Karpas-422 (cell line): ENCODE measurements at regions not wholly inside any gene's neighbourhood (a gene's known extent, or its start where the extent isn't known, plus 50 kb on each side); places are given as distances from the start of the nearest gene placed in this dataset.

Experiments
- DNase-seq: peaks from one replicate; pipeline ENCODE4 v3.0.0-alpha.2; 2015
- H2AFZ ChIP-seq: fragments of 200-600 bp; sonication (generic); 2 replicates; pipeline ENCODE4 v1.6.1; 2014; ENCODE audit warnings: antibody characterized with exemption, low read length, mixed read lengths
- H3K27ac ChIP-seq: fragments of 200-600 bp; sonication (generic); 2 replicates; pipeline ENCODE4 v1.5.1; 2014; ENCODE audit warnings: mild to moderate bottlenecking, low read length, moderate library complexity
- H3K27me3 ChIP-seq: fragments of 200-600 bp; sonication (generic); 2 replicates; pipeline ENCODE4 v1.6.1; 2014; ENCODE audit warnings: low read length, mixed read lengths
- H3K36me3 ChIP-seq: fragments of 200-600 bp; sonication (generic); 2 replicates; pipeline ENCODE4 v1.6.1; 2014; ENCODE audit warnings: low read length, mixed read lengths; ENCODE audit not compliant: insufficient read depth
- H3K4me1 ChIP-seq: fragments of 200-600 bp; sonication (generic); 2 replicates; pipeline ENCODE4 v1.6.1; 2014; ENCODE audit warnings: mild to moderate bottlenecking, low read length, mixed read lengths
- H3K4me2 ChIP-seq: fragments of 200-600 bp; sonication (generic); 2 replicates; pipeline ENCODE4 v1.6.1; 2014; ENCODE audit warnings: low read length, low read depth, mild to moderate bottlenecking; ENCODE audit not compliant: poor library complexity, severe bottlenecking
- H3K4me3 ChIP-seq: fragments of 200-600 bp; sonication (generic); 2 replicates; pipeline ENCODE4 v1.5.1; 2014; ENCODE audit warnings: mild to moderate bottlenecking, antibody characterized with exemption, low read length, mixed read lengths
- H3K79me2 ChIP-seq: fragments of 200-600 bp; sonication (generic); 2 replicates; pipeline ENCODE4 v1.6.1; 2014; ENCODE audit warnings: mild to moderate bottlenecking, low read length, mixed read lengths
- H3K9ac ChIP-seq: fragments of 200-600 bp; sonication (generic); 2 replicates; pipeline ENCODE4 v1.6.0; 2014; ENCODE audit warnings: low read length
- H3K9me2 ChIP-seq: fragments of 200-600 bp; sonication (generic), shearing (Covaris generic); replicated peaks from 2 replicates; pipeline ENCODE4 v1.6.0; 2014; ENCODE audit warnings: mild to moderate bottlenecking, low read length, moderate library complexity; ENCODE audit not compliant: insufficient read depth
- H3K9me3 ChIP-seq: fragments of 300-700, 200-600 bp; sonication (generic); 2 replicates; pipeline ENCODE4 v1.6.1; 2014; ENCODE audit warnings: low read length, mixed read lengths
- H4K20me1 ChIP-seq: fragments of 200-600 bp; sonication (generic); 2 replicates; pipeline ENCODE4 v1.6.1; 2014; ENCODE audit warnings: mild to moderate bottlenecking, antibody characterized with exemption, low read length, low read depth; ENCODE audit not compliant: insufficient read depth

DNA sequence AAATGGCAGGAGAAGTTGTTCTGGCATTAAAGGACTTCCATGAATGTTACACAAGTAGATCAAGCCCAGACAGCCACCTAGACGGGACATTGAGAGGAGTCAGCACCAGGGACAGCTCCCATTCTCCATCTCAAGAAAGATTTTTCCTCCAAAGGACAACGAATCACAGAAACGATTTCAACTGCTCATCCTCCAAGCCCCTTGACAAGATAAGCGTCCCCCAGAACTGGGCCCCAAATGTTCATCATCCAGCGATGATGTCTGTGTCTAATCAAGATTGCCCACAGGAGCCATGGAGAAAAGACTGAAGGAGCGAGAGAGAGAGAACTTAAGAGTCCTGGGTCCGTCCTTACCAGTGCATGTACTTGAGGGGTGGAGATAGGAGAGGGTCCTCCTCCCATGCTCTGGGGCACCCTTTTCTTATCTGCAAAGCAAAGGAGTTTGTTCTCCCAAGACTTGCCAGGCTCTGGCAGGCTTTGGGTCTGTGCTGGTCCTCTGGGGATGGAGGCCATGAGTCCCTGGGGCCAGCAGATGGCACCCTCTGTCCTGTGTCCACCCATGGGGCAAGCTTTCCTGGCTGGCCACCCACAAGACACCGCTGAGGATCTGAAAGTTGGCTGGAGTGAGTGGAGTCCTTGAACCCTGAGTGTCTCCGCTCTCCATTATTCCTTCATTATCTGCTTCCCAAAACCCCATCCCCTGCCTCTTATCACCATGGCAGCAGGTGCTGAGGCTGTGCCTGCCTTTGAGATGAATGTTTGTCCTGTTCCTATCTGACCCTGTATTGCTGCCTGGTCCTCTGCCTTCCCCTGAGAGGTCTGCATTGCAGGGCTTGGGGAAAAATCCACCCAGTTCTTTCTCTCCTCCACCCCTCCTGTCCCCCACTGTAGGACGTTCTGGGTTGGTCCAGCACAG is 164.6 kb downstream of the ACTL8 start:
- Histone ChIP-seq H3K4me2 (no peak overlapping the region), H2AFZ (no peak overlapping the region), H3K36me3 (no peaks in the 10 kb centered on the region), H3K9me2 (no peaks in the 10 kb centered on the region), H3K27ac (no peak overlapping the region), H3K27me3 (no peaks in the 10 kb centered on the region), H3K9ac (no peak overlapping the region), H4K20me1 (no peaks in the 10 kb centered on the region), H3K9me3 (no peaks in the 10 kb centered on the region), H3K4me3 (no peak overlapping the region), H3K79me2 (no peaks in the 10 kb centered on the region), H3K4me1 (no peaks in the 10 kb centered on the region)
- peak; percentile 74 for DNase-seq

- Histone ChIP-seq H3K9me2 (no peaks in the 10 kb centered on the region), H2AFZ (no peak overlapping the region), H3K4me2 (no peak overlapping the region), H3K4me3 (no peak overlapping the region), H3K9me3 (no peaks in the 10 kb centered on the region), H3K9ac (no peak overlapping the region), H3K27me3 (no peaks in the 10 kb centered on the region), H3K27ac (no peak overlapping the region), H3K4me1 (no peaks in the 10 kb centered on the region), H3K36me3 (no peaks in the 10 kb centered on the region), H3K79me2 (no peaks in the 10 kb centered on the region), H4K20me1 (no peaks in the 10 kb centered on the region)
- DNase-seq = no peak
Measured at GRCh38 chr1:17920881-17921640, 165.9 kb downstream of the ACTL8 start.

DNA sequence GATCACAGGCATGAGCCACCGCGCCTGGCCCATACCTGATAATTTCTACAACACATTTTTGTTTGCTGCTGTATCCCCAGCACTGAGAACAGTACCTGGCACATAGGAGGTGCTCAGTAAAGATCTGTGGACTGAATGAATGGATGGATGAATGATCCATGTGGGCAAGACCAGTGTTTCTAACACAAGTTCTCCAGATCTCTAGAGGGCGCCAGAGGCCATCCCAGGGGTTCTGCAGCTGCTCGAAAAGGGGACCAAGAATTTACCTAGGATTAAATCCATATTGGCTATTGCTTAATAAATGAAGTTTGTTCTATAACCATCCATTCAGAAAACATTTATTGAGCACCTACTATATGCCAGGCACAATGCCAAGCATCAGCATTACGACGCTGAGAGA is 167.7 kb downstream of the ACTL8 start:
- Histone ChIP-seq H3K27ac (no peak overlapping the region), H3K27me3 (no peaks in the 10 kb centered on the region), H3K4me2 (no peak overlapping the region), H3K9ac (no peak overlapping the region), H3K36me3 (no peaks in the 10 kb centered on the region), H4K20me1 (no peaks in the 10 kb centered on the region), H3K4me3 (no peak overlapping the region), H3K9me3 (no peaks in the 10 kb centered on the region), H2AFZ (no peak overlapping the region), H3K4me1 (no peaks in the 10 kb centered on the region), H3K9me2 (no peaks in the 10 kb centered on the region), H3K79me2 (no peaks in the 10 kb centered on the region)
- peak; percentile 80 for DNase-seq

DNA sequence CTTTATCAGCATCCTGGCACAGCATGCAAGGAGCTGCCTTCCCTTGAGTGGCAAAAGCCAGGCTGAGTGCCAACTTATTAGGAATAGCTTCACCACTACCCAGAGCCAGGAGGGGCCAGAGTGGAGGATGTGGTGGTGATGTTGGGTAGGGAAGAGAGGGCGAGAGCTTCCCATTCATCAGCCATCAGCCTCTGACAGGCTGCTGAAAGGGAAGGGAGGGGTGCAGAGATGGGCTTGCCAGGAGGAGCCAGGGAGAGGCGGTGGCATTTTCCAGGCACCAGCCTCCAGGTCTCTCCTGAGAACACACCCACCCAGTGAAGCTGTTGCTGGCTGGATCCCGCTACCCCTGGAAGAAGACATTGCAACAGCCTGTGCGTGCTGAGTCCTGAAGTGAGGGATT is 168.5 kb downstream of the ACTL8 start:
- Histone ChIP-seq H3K27me3 (no peaks in the 10 kb centered on the region), H3K4me3 (no peak overlapping the region)

DNA sequence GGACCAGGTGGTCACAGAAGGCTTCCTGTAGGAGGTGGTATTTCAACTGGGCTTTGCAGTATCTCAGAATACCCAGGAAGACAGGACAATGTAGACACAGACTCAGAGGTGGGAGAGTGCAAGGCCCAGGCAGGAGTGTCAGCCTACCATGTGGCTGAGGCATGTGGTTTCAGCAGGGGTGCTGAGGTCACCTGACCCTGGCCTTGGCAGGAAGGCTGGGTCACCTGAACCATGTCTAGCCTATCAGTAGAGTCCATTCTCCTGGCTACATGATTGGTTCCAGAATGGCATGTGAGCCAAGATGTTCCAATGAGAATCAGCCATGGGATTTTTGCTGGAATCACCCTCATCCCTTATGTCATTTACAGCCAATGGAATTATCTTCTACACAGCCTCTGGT is 169.4 kb downstream of the ACTL8 start:
- Histone ChIP-seq H3K9me3 (no peaks in the 10 kb centered on the region), H3K9ac (no peak overlapping the region)
- DNase-seq = no peak

More for the DNA sequence above, 168.5 kb downstream of the ACTL8 start:
- Histone ChIP-seq H3K4me2 (no peak overlapping the region), H3K9me3 (no peaks in the 10 kb centered on the region), H4K20me1 (no peaks in the 10 kb centered on the region), H3K9me2 (no peaks in the 10 kb centered on the region), H3K79me2 (no peaks in the 10 kb centered on the region), H3K9ac (no peak overlapping the region), H3K27ac (no peak overlapping the region), H2AFZ (no peak overlapping the region), H3K36me3 (no peaks in the 10 kb centered on the region), H3K4me1 (no peaks in the 10 kb centered on the region)
- DNase-seq = no peak

GRCh38 chr1:17925290-17926237 is 170.4 kb downstream of the ACTL8 start:
- H3K4me3 ChIP-seq = no peak overlapping the region
- H3K27ac ChIP-seq = no peak overlapping the region
- no peaks in the 10 kb centered on the region for H4K20me1 ChIP-seq
- H3K79me2 ChIP-seq = no peaks in the 10 kb centered on the region
- no peak for DNase-seq
- H3K9me3 ChIP-seq = no peaks in the 10 kb centered on the region
- H3K4me2 ChIP-seq = no peak overlapping the region
- no peak overlapping the region for H2AFZ ChIP-seq
- no peaks in the 10 kb centered on the region for H3K36me3 ChIP-seq
- H3K27me3 ChIP-seq = no peaks in the 10 kb centered on the region
- no peaks in the 10 kb centered on the region for H3K4me1 ChIP-seq
- H3K9ac ChIP-seq = no peak overlapping the region
- no peaks in the 10 kb centered on the region for H3K9me2 ChIP-seq

More for the DNA sequence above, 169.4 kb downstream of the ACTL8 start:
- no peaks in the 10 kb centered on the region for H3K36me3 ChIP-seq
- H3K79me2 ChIP-seq = no peaks in the 10 kb centered on the region
- H2AFZ ChIP-seq = no peak overlapping the region
- H3K4me3 ChIP-seq = no peak overlapping the region
- no peak overlapping the region for H3K4me2 ChIP-seq
- H3K4me1 ChIP-seq = no peaks in the 10 kb centered on the region
- no peak overlapping the region for H3K27ac ChIP-seq
- no peaks in the 10 kb centered on the region for H3K27me3 ChIP-seq
- no peaks in the 10 kb centered on the region for H4K20me1 ChIP-seq
- no peaks in the 10 kb centered on the region for H3K9me2 ChIP-seq

DNA sequence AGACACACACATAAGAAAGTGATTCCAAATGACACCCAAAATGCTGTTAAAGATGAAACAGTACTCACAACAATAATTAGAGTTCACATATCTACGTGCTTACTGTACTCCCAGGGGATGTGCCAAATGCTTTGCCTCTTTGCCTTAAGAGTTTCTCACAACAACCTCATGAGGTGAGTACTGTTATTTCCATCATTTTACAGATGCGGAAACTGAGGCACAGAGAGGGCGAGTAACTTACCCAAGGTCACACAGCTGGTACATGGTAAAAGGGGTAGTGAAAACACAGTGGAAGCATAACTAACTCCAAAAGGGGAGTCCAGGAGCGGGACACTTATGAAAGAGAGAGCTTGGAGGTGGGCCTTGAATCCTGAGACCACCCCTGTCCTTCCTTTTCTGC is 171.8 kb downstream of the ACTL8 start:
- DNase-seq = no peak
- no peaks in the 10 kb centered on the region for H3K27me3 ChIP-seq
- H4K20me1 ChIP-seq = no peaks in the 10 kb centered on the region
- H3K9ac ChIP-seq = no peak overlapping the region
- no peak overlapping the region for H3K4me2 ChIP-seq
- no peaks in the 10 kb centered on the region for H3K9me3 ChIP-seq
- no peak overlapping the region for H2AFZ ChIP-seq
- H3K36me3 ChIP-seq = no peaks in the 10 kb centered on the region
- H3K9me2 ChIP-seq = no peaks in the 10 kb centered on the region
- no peaks in the 10 kb centered on the region for H3K4me1 ChIP-seq
- no peaks in the 10 kb centered on the region for H3K79me2 ChIP-seq
- no peak overlapping the region for H3K27ac ChIP-seq
- no peak overlapping the region for H3K4me3 ChIP-seq
